GM18505 (cell line): ENCODE measurements at regions not wholly inside any gene's neighbourhood (a gene's known extent, or its start where the extent isn't known, plus 50 kb on each side); places are given as distances from the start of the nearest gene placed in this dataset.

Source experiments
- ATAC-seq: cut with Tn5 transposase; IDR thresholded peaks from one replicate; pipeline ENCODE4 v1.9.1; 2021; ENCODE audit not compliant: unreplicated experiment
- POLR2A ChIP-seq: IDR thresholded peaks from 4 replicates; pipeline ENCODE4 v1.6.1; 2011; ENCODE audit warnings: borderline replicate concordance; ENCODE audit not compliant: insufficient read depth, insufficient read length; ENCODE audit errors: extremely low read depth

- no peak for TF ChIP-seq POLR2A
- no peak for ATAC-seq
Observed at GRCh38 chr1:56003846-56004245, 575.5 kb downstream of the PLPP3 start.

GRCh38 chr1:56002231-56002630, 577.1 kb downstream of the PLPP3 start:
- no peak for TF ChIP-seq POLR2A
- ATAC-seq: no peak

GRCh38 chr1:56000424-56000823, 578.9 kb downstream of the PLPP3 start:
- no peak for TF ChIP-seq POLR2A
- ATAC-seq: no peak

- ATAC-seq: no peak
- no peak for TF ChIP-seq POLR2A
Observed at GRCh38 chr1:55997536-55997935, 581.8 kb downstream of the PLPP3 start.

- TF ChIP-seq POLR2A: no peak
- ATAC-seq: no peak
Observed at GRCh38 chr1:55993646-55994318, 585.6 kb downstream of the PLPP3 start.

- ATAC-seq: no peak
- no peak for TF ChIP-seq POLR2A
Observed at GRCh38 chr1:55990007-55990406, 589.4 kb downstream of the PLPP3 start.

GRCh38 chr1:55988963-55989452, 590.4 kb downstream of the PLPP3 start:
- TF ChIP-seq POLR2A: no peak
- ATAC-seq: no peak

- no peak for ATAC-seq
- TF ChIP-seq POLR2A: no peak
Observed at GRCh38 chr1:55987491-55988249, 591.7 kb downstream of the PLPP3 start.

- ATAC-seq: no peak
- TF ChIP-seq POLR2A: no peak
Observed at GRCh38 chr1:55986003-55986402, 593.4 kb downstream of the PLPP3 start.

GRCh38 chr1:55981010-55981650, 598.2 kb downstream of the PLPP3 start:
- no peak for ATAC-seq
- no peak for TF ChIP-seq POLR2A

GRCh38 chr1:55980582-55980981, 598.8 kb downstream of the PLPP3 start:
- TF ChIP-seq POLR2A: no peak
- no peak for ATAC-seq

- no peak for ATAC-seq
- no peak for TF ChIP-seq POLR2A
Observed at GRCh38 chr1:55974714-55975441, 604.5 kb downstream of the PLPP3 start.

- TF ChIP-seq POLR2A: no peak
- no peak for ATAC-seq
Observed at GRCh38 chr1:55970526-55971110, 608.7 kb downstream of the PLPP3 start.

GRCh38 chr1:55969322-55969721, 610.0 kb downstream of the PLPP3 start:
- no peak for TF ChIP-seq POLR2A
- ATAC-seq: no peak

GRCh38 chr1:55968661-55969060, 610.7 kb downstream of the PLPP3 start:
- no peak for TF ChIP-seq POLR2A
- no peak for ATAC-seq
